SIG-M5 (cell line): ENCODE measurements at regions not wholly inside any gene's neighbourhood (a gene's known extent, or its start where the extent isn't known, plus 50 kb on each side); places are given as distances from the start of the nearest gene placed in this dataset.

Experiments
- DNase-seq: peaks from one replicate; lab custom pipeline; 2025; lab: John Stamatoyannopoulos, UW

DNA sequence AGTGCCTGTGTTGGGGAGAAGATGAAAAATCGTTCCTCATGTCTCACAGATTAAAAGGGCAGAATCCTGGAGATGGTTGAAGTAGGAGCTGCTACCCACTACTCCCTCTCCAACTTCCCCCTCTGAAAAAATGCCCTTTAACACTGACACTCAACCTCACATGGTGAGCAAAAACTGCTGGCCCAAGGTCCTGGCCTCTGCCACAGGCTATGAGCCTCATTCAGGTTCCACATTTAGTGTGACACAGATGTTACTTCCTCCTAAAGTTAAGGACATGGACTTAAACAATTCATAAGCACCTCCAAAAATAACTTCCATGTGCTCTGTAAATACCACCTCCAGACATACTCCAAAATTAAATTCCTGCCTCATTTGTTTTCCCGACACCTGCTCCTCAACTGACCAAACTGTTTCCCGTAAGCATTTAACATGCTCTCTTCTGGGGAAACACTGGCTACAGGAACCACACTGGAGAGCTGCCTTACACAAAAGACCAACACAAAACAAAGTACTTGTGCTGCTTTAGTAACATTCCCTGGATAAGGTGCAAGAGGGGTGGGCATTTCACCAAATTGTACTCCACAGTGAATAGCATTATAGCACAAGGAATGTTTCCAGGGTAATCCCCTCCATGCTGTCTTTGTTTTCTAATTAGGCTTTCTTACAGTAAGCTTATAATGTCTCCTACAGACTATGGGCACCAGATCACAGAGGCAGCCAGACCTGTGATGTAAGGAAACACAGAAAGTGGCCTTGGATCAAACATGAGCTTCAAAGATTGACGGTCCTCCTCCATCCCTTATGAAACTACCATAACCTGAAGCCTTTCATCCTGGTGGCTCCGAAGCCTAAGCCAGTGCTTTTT, 57.0 kb downstream of the PHLDA1 start:
- DNase-seq, result no peak

DNA sequence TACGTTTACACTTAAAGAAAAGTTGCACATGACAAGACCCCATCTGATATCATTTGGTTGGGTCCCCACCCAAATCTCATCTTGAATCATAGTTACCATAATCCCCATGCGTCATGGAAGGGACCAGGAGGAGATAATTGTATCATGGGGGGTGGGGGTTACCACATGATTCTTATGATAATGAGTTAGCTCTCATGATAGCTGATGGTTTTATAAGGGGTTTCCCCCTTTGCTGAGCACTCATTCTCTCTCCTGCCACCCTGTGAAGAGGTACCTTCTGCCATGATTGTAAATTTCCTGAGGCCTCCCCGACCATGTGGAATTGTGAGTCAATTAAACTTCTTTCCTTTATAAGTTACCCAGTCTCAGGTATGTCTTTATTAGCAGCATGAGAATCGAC, 60.3 kb downstream of the PHLDA1 start:
- no peak for DNase-seq

DNA sequence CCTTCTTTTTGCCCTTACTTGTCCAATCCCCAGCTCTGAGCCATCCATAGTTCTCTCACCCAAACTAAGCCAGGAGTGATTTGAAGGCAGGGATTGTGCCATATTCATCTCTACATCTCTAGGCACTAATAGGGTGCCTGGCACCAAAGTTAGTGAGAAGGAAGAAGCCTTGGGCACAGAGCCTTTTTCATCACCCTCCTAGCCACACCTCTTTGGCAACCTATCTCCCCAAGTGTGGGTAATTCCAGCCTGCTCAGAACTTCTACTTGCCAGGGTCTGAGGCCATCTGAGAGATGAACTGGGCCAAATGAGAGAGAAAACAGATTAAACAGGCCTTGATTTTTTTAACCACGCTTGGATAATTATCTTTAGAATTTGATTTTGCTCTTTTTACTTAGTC, 61.3 kb downstream of the PHLDA1 start:
- no peak for DNase-seq

DNA sequence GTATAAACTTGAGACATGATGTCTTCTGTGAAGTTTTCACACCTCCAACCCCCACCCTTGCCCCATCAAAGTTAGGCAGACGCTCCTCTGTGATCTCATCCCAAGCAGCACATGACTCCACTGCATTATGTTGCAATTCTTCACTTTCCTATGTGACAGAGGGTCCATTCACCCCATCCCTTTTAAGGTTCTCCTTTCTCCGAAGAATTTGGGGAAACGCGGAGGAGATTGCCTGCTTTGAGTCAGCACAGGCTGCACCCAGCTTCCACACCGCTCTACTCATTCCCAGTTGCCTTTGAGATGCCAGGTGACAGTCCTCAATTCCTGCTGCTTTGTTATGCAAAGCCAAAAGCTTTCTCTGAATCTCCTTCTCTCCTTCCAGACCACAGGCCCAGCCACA, 61.8 kb downstream of the PHLDA1 start:
- no peak for DNase-seq

DNA sequence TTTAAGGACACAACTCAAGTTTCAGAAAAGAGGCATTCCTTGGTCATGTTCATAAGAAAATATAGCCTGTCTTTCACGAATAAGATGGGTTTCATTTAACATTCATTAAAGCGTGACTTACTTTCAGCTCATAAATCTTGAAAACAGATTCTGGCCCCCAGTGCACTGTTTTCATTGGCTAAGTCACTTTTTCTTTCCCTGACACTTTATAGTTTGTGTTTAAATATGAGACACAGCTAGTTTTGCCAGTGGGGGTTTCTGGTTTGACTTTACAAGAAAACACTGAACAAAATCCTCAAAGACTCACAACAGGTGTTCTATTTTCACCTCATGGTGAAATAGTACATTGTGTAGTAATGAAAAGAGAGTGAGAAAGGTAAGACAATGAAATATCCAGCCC, 65.9 kb downstream of the PHLDA1 start:
- no peak for DNase-seq

DNA sequence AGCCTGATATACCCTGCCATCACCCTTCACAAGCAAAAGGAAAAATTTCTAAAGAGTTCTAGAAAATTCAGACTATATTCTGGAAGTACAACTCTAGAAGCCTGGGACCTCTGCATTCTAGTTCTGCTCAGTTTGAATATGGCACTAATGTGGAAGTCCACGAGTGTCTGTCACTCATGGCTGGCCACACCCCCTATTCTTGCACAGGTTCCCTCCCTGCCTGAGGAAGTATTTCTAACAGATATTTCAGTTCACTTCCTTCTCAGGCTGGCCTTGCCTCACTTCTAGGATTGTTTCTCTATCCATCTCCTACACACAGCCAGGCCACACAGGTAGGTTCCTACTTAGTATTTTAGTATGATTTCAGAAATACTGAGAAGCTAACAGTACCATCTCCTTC, 67.4 kb downstream of the PHLDA1 start:
- DNase-seq, result peak; percentile 57

DNA sequence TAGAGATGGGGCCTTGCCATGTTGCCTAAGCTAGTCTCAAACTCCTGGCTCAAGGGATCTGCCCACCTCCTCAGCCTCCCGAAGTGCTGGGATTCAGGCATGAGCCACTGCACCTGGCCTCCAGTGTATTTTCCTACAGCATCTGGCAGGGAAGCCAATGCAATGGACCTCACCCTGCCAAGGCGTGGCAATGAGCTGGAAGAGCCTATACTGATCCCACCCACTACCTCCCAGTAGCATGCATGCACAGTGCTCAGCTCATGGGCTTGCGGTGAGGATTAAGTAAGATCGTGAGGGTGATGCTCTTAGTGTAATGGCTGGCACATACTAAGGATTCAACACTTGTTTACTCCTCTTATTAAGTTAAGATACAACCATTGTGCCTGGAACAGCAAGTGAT, 69.7 kb downstream of the PHLDA1 start:
- DNase-seq, result no peak

DNA sequence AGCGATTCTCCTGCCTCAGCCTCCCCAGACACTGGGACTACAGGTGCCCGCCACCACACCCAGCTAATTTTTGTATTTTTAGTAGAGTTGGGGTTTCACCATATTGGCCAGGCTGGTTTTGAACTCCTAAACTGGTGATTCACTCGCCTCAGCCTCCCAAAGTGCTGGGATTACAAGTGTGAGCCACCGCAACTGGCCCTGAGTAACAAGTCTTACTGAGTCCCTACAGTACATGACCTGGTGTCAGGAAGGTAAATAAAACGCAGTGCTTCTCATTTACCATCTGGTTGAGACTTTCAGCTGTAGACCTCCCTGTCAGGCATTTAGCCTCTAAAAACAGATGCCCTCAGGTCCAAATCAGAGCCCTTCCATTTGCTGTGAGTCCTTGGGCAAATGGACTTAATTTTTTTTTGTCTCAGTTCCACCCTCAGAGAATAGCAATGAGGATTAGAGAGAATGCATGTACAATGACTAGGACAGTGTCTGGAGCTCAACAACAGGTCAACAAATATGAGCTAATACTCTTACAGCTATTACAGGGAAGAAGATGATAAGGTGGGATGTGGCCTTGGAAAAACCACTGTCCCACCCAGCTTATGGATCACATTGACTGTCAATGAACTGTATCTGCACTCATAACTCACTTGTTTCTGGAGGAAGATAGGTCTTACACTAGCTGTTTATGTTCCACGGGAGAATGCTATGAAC, 70.5 kb downstream of the PHLDA1 start:
- no peak for DNase-seq

DNA sequence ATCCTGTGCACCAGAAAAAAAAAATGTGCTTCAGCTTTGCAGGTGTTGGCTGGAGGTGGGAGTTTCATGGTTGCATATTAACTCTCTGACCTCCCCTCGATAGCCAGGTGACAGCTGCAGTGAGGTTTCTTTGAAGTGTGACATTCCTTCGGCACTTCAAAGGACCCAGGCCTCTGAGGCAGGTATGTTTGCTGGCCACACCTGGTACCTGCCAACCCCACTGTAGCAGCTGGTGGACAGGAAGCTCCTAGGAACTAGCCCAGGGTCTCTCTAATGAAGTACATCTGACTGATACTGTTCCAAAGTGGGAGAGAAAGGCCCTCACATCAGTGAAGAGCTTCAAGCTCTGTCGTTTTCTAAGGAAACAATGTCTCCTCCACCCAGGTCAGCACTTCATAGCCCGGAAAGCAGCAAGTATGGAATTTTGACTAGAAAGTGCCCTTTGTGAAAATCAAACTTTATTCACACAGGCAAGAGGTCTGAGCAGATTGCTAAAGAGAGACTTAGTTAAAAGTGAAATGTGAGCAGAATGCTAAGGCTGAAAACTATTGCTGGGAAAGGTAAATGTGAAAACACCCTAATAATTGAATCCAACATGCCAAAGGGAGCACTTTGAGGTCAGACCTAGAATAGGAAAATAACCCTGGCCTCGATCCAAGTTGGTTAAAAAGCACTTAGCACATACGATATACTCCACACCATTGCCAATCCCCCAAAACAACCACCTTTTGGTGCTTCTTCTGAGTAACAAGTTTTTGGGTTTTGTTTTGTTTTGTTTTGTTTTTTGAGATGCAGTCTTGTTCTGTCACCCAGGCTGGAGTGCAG, 71.3 kb downstream of the PHLDA1 start:
- no peak for DNase-seq

DNA sequence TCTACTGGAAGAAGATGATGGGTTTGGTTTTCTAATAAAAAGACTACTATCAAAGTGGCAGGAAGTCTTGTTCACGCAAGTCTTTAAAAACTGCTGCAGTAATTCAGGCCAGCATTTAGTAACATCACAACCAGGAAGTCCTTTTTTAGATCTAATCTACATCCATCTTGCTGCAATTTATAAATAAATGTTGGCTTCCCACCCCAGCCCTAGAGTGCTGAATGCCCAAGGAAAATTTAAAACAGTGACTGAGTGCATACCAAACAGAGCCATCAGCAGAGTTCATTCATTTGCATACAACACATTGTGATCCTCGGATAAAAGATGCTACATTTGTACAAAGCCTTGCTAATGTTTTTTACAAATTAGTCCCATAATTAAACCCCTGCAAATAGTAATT, 72.1 kb downstream of the PHLDA1 start:
- no peak for DNase-seq

DNA sequence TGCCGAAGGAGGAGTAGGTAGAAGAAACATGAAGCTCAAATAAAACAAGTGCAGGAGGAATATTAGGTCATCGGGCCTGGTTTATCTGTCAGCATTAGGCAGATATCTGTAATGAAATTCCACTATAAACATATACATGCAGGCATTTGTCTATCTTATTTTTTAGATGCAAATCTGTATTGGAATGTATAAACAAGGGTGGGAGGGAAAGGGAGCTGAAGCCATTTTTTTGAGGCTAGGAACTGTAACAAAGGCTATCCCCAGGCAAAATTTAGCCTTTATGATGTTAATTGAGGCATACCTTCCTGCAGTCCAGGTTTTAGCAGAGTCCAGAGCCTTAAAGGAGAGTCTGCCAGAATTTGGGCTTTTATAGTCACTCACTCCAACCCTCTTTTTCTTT, 72.5 kb downstream of the PHLDA1 start:
- no peak for DNase-seq

DNA sequence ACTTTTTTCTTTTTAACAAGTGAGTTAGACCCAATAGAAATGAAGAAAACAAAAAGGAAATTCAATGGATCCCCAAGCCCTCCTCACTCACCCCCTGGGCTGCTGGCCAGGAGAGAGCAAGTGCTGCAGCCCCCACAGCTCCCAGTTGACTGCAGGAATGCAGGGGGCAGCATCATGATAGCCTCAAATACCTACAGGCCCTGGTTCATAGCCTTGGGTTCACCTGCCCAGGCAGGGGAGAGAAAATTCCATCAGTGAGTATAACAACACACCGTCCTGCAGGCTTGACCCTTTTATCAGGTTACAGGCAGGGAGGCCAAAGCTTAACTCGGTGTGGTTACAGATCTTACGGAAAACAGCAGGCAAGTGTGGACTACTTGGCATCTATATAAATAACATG, 76.3 kb downstream of the PHLDA1 start:
- DNase-seq, result no peak

DNA sequence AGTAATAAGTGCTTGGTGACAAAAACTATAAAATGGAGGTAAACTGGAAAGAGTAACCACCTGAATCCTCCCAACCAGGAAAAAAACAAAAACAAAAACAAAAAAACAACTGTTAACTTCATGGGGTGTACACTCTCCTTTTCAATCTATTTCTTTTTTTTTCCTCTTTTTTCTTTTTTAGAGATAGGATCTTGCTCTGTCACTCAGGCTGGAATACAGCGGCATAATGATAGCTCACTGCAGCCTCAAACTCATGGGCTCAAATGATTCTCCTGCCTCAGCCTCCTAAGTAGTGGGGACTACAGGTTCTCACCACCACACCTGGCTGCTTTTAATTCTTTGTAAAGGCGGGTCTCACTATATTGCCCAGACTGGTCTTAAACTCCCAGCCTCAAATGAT, 76.8 kb downstream of the PHLDA1 start:
- no peak for DNase-seq

DNA sequence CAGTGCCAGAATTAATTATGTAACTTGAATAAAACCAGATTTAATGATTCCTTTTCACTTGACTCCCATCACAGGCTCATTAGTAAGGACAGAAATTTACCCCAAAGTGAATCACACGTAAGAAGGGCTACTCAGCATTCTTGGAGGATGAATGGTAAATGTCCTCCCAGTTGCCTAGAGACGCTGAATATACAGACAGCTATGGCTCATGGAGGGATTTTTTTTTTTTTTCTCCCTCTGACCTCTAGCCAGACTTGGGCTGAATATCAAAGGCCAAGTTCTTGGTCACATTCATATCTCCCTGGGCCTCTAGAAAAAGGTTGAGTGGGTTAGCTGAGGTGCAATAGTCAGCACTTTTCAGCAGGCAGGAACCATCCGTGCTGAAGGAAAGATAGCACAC, 77.5 kb downstream of the PHLDA1 start:
- no peak for DNase-seq

DNA sequence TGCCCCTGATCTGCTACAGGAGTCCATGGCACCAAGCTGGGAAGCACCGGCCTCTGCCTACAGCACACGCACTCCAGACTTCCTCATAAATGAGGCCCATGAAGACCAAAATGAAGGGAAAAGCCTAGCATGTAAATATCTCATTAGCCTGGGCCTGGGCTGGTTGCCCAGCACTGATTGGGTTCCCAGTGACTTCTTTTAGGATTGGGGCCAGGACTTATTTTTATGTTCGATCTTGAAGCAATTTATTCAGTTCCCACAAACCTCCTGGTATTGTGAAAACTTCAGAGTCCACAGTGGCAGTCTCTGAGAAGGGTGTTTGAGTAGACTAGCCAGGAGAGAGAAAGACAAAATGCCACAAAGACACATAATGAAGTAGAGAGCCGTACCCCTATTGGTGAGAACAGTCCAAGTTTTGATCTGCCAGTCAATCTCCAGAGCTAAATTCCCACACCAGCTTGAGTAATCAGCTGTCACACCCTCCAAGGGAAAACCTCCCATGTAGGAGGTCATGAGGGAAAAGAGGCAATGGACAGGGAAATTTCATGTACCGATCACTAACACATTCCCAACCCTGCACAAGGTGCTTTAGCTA, 78.2 kb downstream of the PHLDA1 start:
- DNase-seq, result no peak

DNA sequence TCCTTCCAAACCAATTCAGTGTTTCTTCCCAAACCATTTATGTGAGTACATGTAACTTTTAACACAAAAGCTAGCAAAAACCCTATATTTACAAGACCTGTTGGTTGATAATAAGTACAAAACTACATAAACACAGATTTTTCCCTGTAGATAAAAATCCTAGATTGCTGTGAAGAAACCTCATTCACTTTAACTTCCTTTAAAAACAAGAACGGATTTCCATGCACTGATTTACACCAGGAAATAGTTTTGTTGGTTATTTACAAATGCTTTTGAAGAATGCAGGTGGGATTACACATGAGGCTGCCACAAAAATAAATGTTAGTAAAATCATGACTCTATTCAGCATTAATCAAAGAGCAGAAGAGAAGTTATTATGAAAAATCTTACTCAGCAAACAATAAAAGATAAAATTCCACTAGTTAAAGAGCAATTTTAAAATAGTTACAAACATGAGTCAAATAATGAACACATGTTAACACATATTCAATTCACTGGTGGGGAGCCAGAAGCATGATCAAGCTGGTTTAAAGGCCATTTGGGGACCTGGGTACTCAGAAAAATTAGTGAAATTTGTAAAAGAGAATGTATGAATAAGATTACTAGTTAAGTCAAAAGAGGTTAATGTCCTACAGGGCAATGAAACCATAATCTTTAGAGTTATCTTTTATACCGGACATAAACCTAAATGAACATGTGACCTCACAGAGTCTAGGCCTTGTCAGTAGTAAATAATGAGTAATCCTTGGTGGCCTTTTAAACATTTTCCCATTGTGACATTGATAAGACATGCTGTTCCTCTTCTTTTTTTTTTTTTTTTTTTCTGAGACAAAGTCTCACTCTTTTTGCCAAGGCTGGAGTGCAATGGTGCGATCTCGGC, 79.9 kb downstream of the PHLDA1 start:
- DNase-seq, result no peak

DNA sequence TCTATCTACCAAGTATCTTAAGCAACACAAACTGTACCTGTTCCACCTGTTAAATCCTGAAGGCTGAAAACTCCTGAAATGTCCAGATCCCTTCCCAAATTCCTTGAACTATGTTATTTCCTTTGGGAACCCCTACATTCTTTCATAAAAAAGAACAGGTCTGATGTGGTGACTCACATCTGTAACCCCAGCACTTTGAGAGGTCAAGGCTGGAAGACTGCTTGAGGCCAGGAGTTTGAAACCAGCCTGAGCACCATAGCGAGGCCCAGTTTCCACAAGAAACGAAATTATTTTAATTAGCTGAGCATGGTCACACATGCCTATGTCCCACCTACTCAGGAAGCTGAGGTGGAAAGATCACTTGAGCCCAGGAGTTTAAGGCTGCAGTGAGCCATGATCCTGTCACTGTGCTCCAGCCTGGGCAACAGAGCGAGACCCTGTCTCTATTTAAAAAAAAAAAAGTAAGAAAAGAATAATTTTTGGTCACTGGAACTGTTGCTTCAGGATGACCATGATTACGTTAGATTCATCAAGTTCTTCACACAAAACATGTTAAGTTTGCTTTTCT, 84.3 kb downstream of the PHLDA1 start:
- no peak for DNase-seq

DNA sequence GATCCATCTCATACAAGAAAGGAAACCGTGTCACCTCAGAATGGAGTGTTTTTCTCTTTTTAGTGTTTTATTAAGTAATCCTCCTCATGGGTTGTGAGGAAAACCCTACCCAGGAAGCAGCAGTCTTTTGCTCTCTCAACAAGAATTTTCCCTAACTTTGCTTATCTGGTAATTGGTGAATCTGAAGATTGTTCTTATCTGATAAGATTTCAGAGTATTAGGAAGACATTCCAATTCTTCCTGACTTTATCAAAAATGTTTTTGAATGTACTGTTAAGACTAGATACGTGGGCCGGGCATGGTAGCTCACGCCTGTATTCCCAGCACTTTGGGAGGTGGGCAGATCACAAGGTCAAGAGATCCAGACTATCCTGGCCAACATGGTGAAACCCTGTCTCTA, 86.0 kb downstream of the PHLDA1 start:
- no peak for DNase-seq

DNA sequence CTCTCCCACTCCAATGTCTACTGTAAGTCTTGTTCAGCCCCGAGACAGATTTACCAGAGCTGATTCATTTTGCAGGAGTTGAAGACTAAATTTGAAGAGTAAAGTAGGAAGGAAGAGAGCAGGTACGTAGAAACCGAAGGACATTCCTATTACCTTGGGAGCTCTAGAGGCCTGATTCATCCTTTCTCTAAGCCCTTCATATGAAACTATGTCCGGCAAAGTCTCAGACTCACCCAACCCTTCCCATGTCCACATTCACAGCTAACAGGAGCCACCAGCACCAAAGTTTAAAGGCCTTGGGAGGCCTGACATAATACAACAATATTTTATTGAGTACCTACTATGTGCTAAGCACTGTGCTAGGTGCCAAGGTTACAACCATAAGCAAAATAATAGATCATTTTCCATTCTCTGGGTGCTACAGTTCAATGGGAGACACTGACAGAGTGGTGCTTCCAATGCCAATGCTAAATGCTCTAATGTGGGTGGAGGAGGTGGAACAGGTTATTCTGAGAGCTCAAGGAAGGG, 86.6 kb downstream of the PHLDA1 start:
- DNase-seq, result no peak

DNA sequence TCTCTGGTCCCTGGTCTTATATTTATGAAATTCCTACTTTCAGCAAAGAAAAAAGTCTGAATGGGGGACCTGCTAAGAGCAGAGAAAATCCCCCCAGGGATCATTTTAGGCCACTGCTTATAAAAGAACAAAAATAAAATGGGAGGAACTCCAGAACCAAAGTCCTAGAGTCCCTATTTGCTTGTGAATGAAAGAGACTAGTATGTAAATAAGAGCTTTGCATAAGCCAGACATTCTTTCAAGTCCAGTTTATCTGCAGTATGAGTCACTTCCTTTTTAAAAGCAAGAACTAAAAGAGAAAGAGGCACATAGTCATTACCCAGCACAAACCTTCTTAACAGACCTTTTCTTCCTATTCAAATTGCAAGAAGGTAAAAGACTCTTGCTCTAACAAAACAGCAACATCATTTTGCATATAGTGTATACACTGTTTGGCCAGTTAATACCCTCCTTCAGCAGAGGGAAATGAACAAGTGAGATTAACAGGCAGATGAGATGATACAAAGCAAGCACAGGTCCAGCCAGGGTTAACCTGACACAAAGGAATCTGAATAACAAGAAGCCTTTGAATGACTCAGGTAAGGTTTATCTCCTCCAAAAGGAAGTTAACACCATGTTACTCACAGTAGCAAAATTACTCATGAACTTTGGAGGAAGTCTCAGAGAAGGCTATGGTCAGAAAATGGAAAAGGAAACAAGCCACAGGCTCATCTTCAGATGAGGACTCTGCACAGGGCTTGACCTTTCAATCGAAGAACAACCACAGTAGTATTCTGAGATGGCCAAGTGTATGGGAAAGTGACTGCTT, 87.3 kb downstream of the PHLDA1 start:
- DNase-seq, result peak; percentile 66
